Activated T-cell treated with anti-CD3 and anti-CD28 coated beads, Interleukin-2, amount 50 U/mL, for 72 hours (primary cell): ENCODE measurements at regions not wholly inside any gene's neighbourhood (a gene's known extent, or its start where the extent isn't known, plus 50 kb on each side); places are given as distances from the start of the nearest gene placed in this dataset.
"Not testable (repeated sequence)": the region's sequence is repeated elsewhere in the genome, so short reads cannot be mapped to it uniquely, and the experiment has no call there.

Source experiments
- ATAC-seq, 2 donors: fragments of 150-1000 bp; cut with Tn5 transposase; replicated peaks in 1 of 2; 2 replicates each; pipeline ENCODE4 v1.10.0; 2021; ENCODE audit warnings: moderate library complexity in 2 of 2, mild to moderate bottlenecking in 1 of 2
- DNase-seq, 2 donors: peaks; one replicate each; pipeline ENCODE4 v3.0.0; 2021 to 2022; ENCODE audit warnings: mixed read lengths in 1 of 2
- H3K27ac Mint-ChIP-seq: one replicate; pipeline ENCODE4 v1.8.0; 2022; ENCODE audit warnings: mild to moderate bottlenecking, moderate library complexity, mixed read lengths
- H3K27me3 Mint-ChIP-seq: one replicate; pipeline ENCODE4 v1.8.0; 2022; ENCODE audit warnings: low read depth, mixed read lengths
- H3K36me3 Mint-ChIP-seq, 2 donors: one replicate each; pipeline ENCODE4 v1.8.0; 2022; ENCODE audit warnings: mixed read lengths in 2 of 2, mild to moderate bottlenecking in 1 of 2; ENCODE audit not compliant: insufficient read depth in 2 of 2
- H3K4me1 Mint-ChIP-seq: one replicate; pipeline ENCODE4 v1.8.0; 2022; ENCODE audit warnings: low read depth, mixed read lengths
- H3K4me3 Mint-ChIP-seq, 2 donors: one replicate each; pipeline ENCODE4 v1.8.0; 2022; ENCODE audit warnings: mild to moderate bottlenecking in 2 of 2, mixed read lengths in 2 of 2, moderate library complexity in 2 of 2
- H3K9me3 Mint-ChIP-seq, 2 donors: one replicate each; pipeline ENCODE4 v1.8.0; 2022; ENCODE audit warnings: mixed read lengths in 2 of 2

DNA sequence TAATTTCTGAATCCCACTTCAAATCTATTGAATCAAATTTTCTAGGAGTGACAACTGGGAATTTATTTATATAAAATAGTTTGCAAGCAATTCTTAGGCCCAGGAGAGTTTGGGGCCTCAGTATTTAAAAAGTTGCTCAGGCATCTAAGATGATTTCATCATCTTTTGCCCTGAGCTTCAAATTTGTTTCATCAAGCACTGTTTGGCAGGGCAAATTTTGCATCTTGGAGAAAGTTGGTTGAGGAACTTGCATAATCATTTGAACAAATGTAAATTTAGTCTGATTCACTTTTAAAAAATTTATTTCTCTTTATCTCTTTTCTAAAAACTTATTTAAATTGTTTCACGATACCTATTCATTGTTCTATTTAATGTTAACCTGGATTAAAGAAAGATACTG is 702.8 kb downstream of the SI start:
- H3K27ac Mint-ChIP-seq, result no peak overlapping the region
- DNase-seq (no peak), ATAC-seq (no peak)
- no peaks in the 10 kb centered on the region for H3K36me3 Mint-ChIP-seq
- H3K4me1 Mint-ChIP-seq, result no peaks in the 10 kb centered on the region
- no peaks in the 10 kb centered on the region for H3K27me3 Mint-ChIP-seq
- no peak overlapping the region for H3K4me3 Mint-ChIP-seq
- no peaks in the 10 kb centered on the region for H3K9me3 Mint-ChIP-seq

GRCh38 chr3:164371681-164372080 is 706.6 kb downstream of the SI start:
- no peaks in the 10 kb centered on the region for H3K27me3 Mint-ChIP-seq
- H3K36me3 Mint-ChIP-seq, result no peaks in the 10 kb centered on the region
- no peaks in the 10 kb centered on the region for H3K4me1 Mint-ChIP-seq
- ATAC-seq, result no peak
- H3K27ac Mint-ChIP-seq, result no peak overlapping the region
- no peak overlapping the region for H3K4me3 Mint-ChIP-seq
- no peak for DNase-seq
- H3K9me3 Mint-ChIP-seq, result peaks cover 3 to 4% of the 10 kb centered on the region in 2 donors

DNA sequence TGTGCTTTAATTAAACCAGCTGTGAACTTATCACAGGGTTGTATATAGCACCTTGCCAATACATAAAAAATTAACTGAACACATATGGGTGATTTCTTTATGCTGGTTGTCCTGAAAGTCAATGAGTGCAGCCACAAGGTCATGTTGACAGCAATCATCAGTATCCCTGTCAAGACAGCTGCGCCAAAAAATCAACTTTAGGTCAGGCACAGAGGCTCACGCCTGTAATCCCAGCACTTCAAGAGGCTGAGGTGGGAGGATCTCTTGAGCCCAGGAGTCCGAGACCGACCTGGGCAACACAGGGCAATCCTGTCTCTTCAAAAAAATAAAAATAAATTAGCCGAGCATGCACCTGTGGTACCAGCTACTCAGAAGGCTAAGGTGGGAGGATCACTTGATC is 707.3 kb downstream of the SI start:
- Mint-ChIP-seq H3K27me3 (no peaks in the 10 kb centered on the region), H3K9me3 (peaks cover 3 to 4% of the 10 kb centered on the region in 2 donors), H3K27ac (no peak overlapping the region), H3K4me1 (no peaks in the 10 kb centered on the region), H3K36me3 (no peaks in the 10 kb centered on the region), H3K4me3 (no peak overlapping the region)
- ATAC-seq, result no peak
- no peak for DNase-seq

GRCh38 chr3:164365242-164365641 is 713.1 kb downstream of the SI start:
- no peaks in the 10 kb centered on the region for H3K27me3 Mint-ChIP-seq
- no peaks in the 10 kb centered on the region for H3K36me3 Mint-ChIP-seq
- ATAC-seq (no peak), DNase-seq (no peak)
- H3K27ac Mint-ChIP-seq, result no peak overlapping the region
- no peaks in the 10 kb centered on the region for H3K4me1 Mint-ChIP-seq
- no peak overlapping the region for H3K4me3 Mint-ChIP-seq
- H3K9me3 Mint-ChIP-seq, result peaks cover 3 to 8% of the 10 kb centered on the region in 2 donors

DNA sequence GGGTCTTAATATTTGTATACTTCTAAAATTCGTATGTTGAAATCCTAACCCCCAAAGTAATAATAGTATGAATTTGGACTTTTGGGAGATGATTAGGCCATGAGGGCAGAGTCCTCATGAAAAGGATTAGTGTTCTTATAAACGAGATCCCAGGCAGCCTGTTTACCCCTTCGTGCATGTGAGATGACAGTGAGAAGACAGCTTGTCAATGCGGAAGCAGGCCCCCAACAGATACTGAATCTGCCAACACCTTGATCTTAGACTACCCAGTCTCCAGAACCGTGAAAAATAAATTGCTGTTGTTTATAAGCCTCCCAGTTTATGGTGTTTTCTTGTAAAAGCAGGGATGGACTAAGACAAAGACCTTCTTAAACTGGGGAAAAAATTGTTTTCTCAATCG is 714.2 kb downstream of the SI start:
- DNase-seq (no peak), ATAC-seq (no peak)
- Mint-ChIP-seq H3K36me3 (no peaks in the 10 kb centered on the region), H3K9me3 (peaks cover 3 to 8% of the 10 kb centered on the region in 2 donors), H3K4me1 (no peaks in the 10 kb centered on the region), H3K27ac (no peak overlapping the region), H3K27me3 (no peaks in the 10 kb centered on the region), H3K4me3 (no peak overlapping the region)

DNA sequence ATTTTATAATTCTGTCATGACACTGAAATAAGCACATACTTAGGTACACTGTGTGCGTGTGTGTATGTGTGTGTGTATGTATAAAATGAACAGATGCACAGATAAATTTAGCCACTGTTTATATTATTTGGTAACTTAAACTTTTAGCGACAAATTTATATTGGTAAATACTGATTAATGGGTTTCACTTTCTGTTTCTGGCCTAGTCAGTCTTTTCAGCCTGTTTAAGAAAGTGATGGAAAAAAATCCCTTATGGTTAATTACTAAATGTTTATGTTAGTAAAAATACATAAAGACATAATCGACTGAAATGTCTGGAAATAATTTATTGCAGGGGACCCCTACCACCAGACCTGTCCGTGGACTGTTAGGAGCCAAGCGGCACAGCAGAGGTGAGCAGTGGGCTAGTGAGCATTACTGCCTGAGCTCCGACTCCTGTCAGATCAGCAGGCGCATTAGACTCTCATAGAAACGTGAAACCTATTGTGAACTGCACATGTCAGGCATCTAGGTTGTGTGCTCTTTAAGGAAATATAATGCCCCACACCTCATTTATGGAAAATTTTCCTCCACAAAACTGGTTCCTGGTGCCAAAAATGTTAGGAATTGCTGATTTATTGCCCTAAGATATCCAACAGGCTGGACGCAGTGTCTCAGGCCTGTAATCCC is 717.4 kb downstream of the SI start:
- Mint-ChIP-seq H3K9me3 (peaks cover 0 to 4% of the 10 kb centered on the region in 2 donors), H3K4me1 (no peaks in the 10 kb centered on the region), H3K4me3 (no peak overlapping the region), H3K36me3 (no peaks in the 10 kb centered on the region), H3K27me3 (no peaks in the 10 kb centered on the region), H3K27ac (no peak overlapping the region)
- ATAC-seq (no peak), DNase-seq (no peak)

- no peak overlapping the region for H3K27ac Mint-ChIP-seq
- DNase-seq (no peak), ATAC-seq (no peak)
- H3K4me3 Mint-ChIP-seq, result no peak overlapping the region
- H3K4me1 Mint-ChIP-seq, result no peaks in the 10 kb centered on the region
- peaks cover 0 to 2% of the 10 kb centered on the region in 2 donors for H3K9me3 Mint-ChIP-seq
- H3K36me3 Mint-ChIP-seq, result no peaks in the 10 kb centered on the region
- no peaks in the 10 kb centered on the region for H3K27me3 Mint-ChIP-seq
Measured at GRCh38 chr3:164360078-164360578, 718.2 kb downstream of the SI start.

GRCh38 chr3:164352991-164353390 is 725.3 kb downstream of the SI start:
- H3K27ac Mint-ChIP-seq, result no peak overlapping the region
- DNase-seq, result no peak
- no peaks in the 10 kb centered on the region for H3K4me1 Mint-ChIP-seq
- no peak overlapping the region for H3K4me3 Mint-ChIP-seq
- H3K27me3 Mint-ChIP-seq, result no peaks in the 10 kb centered on the region
- no peak for ATAC-seq
- no peaks in the 10 kb centered on the region for H3K36me3 Mint-ChIP-seq
- peaks cover 1 to 6% of the 10 kb centered on the region in 2 donors for H3K9me3 Mint-ChIP-seq

GRCh38 chr3:164351131-164351530 is 727.2 kb downstream of the SI start:
- no peak overlapping the region for H3K4me3 Mint-ChIP-seq
- no peak for ATAC-seq
- DNase-seq, result no peak
- peaks cover 2 to 7% of the 10 kb centered on the region in 2 donors for H3K36me3 Mint-ChIP-seq
- H3K9me3 Mint-ChIP-seq, result peaks cover 7 to 12% of the 10 kb centered on the region in 2 donors
- H3K4me1 Mint-ChIP-seq, result no peaks in the 10 kb centered on the region
- no peak overlapping the region for H3K27ac Mint-ChIP-seq
- H3K27me3 Mint-ChIP-seq, result no peaks in the 10 kb centered on the region

GRCh38 chr3:164342206-164342605 is 736.1 kb downstream of the SI start:
- not testable (repeated sequence) for ATAC-seq, H3K36me3 Mint-ChIP-seq, H3K4me1 Mint-ChIP-seq, H3K27ac Mint-ChIP-seq, DNase-seq, H3K27me3 Mint-ChIP-seq, H3K4me3 Mint-ChIP-seq
- peaks cover 9 to 10% of the 10 kb centered on the region in 2 donors for H3K9me3 Mint-ChIP-seq

DNA sequence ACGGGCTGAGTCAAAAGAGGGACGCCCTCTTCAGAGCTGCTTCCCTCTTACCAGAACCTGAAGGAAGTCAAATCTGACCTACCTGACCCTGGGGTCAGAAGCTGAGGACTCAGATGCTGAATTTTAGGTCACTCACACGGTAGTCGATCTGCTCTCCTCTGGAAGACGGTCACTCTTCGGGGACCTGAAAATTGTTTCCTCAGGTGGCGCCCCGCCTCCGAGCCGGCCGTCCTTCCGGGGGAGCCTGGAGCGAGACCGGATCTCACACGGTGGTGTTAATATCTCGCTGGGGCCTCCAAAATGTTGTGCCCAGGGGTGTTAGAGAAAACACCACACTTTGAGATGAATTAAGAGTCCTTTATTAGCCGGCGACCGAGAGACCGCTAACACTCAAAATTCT is 737.2 kb downstream of the SI start:
- H3K4me1 Mint-ChIP-seq, result no peaks in the 10 kb centered on the region
- H3K27ac Mint-ChIP-seq, result no peak overlapping the region
- no peaks in the 10 kb centered on the region for H3K27me3 Mint-ChIP-seq
- DNase-seq, result no peak
- H3K36me3 Mint-ChIP-seq, result peaks cover 0 to under 1% of the 10 kb centered on the region in 2 donors
- no peak for ATAC-seq
- no peak overlapping the region for H3K4me3 Mint-ChIP-seq
- H3K9me3 Mint-ChIP-seq, result peaks cover 7 to 8% of the 10 kb centered on the region in 2 donors

GRCh38 chr3:164340273-164340672 is 738.0 kb downstream of the SI start:
- no peak overlapping the region for H3K4me3 Mint-ChIP-seq
- no peaks in the 10 kb centered on the region for H3K27me3 Mint-ChIP-seq
- H3K36me3 Mint-ChIP-seq, result peaks cover 0 to 1% of the 10 kb centered on the region in 2 donors
- peaks cover 7 to 11% of the 10 kb centered on the region in 2 donors for H3K9me3 Mint-ChIP-seq
- ATAC-seq, result no peak
- H3K27ac Mint-ChIP-seq, result no peak overlapping the region
- no peaks in the 10 kb centered on the region for H3K4me1 Mint-ChIP-seq
- DNase-seq, result no peak

DNA sequence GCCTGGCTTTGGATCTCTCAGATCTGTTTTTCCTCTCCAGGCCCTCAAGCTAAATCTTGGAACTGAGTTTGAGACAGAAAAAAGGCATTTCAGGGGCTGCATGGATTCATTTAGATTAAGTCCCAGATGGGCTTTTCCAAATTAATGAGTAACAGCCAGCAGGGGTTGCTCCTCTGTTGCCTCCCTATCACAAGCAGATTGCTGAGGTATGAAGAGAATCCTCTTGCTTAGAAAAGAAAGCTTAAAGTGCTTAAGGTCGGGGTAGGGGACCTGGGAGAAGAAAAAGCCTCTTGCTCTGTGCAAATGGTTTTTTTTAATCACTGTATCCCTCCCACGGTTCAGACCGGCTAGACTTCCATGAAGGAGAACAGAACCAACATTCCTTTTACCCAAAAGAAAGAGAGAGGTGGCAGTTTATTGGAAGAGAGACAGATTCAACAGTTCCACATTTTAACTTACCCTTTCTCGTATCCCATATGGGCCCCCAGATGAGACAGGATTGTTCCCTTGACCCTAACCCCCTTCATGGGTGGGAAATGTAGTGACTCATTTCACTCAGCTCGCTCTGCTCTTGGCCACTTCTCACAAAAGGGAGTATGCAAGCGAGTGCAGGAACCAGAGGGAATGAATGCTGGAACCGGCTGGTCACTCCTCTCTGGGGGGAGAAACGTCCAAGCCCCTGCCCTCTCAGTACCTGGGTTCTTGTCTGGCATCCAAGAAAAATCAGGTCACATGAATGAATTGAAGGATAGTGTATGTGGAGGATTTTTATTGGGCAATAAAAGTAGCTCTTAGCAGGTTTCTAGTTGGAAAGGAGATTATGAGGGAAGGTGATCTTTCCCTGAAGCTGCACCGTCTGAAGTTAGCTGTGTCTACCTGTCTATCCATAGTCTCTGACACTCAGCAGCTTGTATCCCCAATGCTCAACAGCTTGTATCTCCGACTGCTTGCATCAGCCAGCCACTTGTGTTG is 745.2 kb downstream of the SI start:
- no peaks in the 10 kb centered on the region for H3K27me3 Mint-ChIP-seq
- DNase-seq (no peak), ATAC-seq (no peak)
- H3K27ac Mint-ChIP-seq, result no peak overlapping the region
- H3K4me3 Mint-ChIP-seq, result no peak overlapping the region
- H3K4me1 Mint-ChIP-seq, result no peaks in the 10 kb centered on the region
- H3K9me3 Mint-ChIP-seq, result peaks cover 4 to 7% of the 10 kb centered on the region in 2 donors
- peaks cover 0 to 1% of the 10 kb centered on the region in 2 donors for H3K36me3 Mint-ChIP-seq
